Dermis blood vessel endothelial cell (primary cell): ENCODE measurements at regions not wholly inside any gene's neighbourhood (a gene's known extent, or its start where the extent isn't known, plus 50 kb on each side); places are given as distances from the start of the nearest gene placed in this dataset.
"Not testable (repeated sequence)": the region's sequence is repeated elsewhere in the genome, so short reads cannot be mapped to it uniquely, and the experiment has no call there.

Experiments used
- DNase-seq: peaks from one replicate; pipeline ENCODE4 v3.0.0; 2010

- no peak for DNase-seq
Measured at GRCh38 chr9:29285818-29286217, 1712.5 kb upstream of the C9orf72 start.

- no peak for DNase-seq
Measured at GRCh38 chr9:29289365-29289764, 1716.1 kb upstream of the C9orf72 start.

- no peak for DNase-seq
Measured at GRCh38 chr9:29290516-29290915, 1717.2 kb upstream of the C9orf72 start.

- DNase-seq, result no peak
Measured at GRCh38 chr9:29297592-29297991, 1724.3 kb upstream of the C9orf72 start.

- DNase-seq, result no peak
Measured at GRCh38 chr9:29311221-29311620, 1737.9 kb upstream of the C9orf72 start.

- DNase-seq, result no peak
Measured at GRCh38 chr9:29312327-29312726, 1739.0 kb upstream of the C9orf72 start.

GRCh38 chr9:29319736-29320513 is 1746.6 kb upstream of the C9orf72 start:
- no peak for DNase-seq

- no peak for DNase-seq
Measured at GRCh38 chr9:29322240-29322639, 1749.0 kb upstream of the C9orf72 start.

GRCh38 chr9:29325894-29326293 is 1752.6 kb upstream of the C9orf72 start:
- no peak for DNase-seq

- DNase-seq, result no peak
Measured at GRCh38 chr9:29332789-29333188, 1759.5 kb upstream of the C9orf72 start.

GRCh38 chr9:29336281-29336680 is 1763.0 kb upstream of the C9orf72 start:
- no peak for DNase-seq

GRCh38 chr9:29339387-29339786 is 1766.1 kb upstream of the C9orf72 start:
- DNase-seq, result no peak

- DNase-seq, result no peak
Measured at GRCh38 chr9:29348999-29349398, 1775.7 kb upstream of the C9orf72 start.

GRCh38 chr9:29389421-29389820 is 1816.1 kb upstream of the C9orf72 start:
- no peak for DNase-seq

- no peak for DNase-seq
Measured at GRCh38 chr9:29390859-29391258, 1817.6 kb upstream of the C9orf72 start.

GRCh38 chr9:29393064-29393463 is 1819.8 kb upstream of the C9orf72 start:
- no peak for DNase-seq

- no peak for DNase-seq
Measured at GRCh38 chr9:29394855-29395254, 1821.6 kb upstream of the C9orf72 start.

GRCh38 chr9:29397148-29397547 is 1823.9 kb upstream of the C9orf72 start:
- no peak for DNase-seq

GRCh38 chr9:29416204-29416603 is 1842.9 kb upstream of the C9orf72 start:
- no peak for DNase-seq

- DNase-seq, result no peak
Measured at GRCh38 chr9:29422438-29422837, 1849.2 kb upstream of the C9orf72 start.

- no peak for DNase-seq
Measured at GRCh38 chr9:29432191-29432590, 1858.9 kb upstream of the C9orf72 start.

- DNase-seq, result not testable (repeated sequence)
Measured at GRCh38 chr9:29432656-29433055, 1859.4 kb upstream of the C9orf72 start.

GRCh38 chr9:29435368-29435767 is 1862.1 kb upstream of the C9orf72 start:
- DNase-seq, result no peak

- DNase-seq, result no peak
Measured at GRCh38 chr9:29437526-29437925, 1864.2 kb upstream of the C9orf72 start.

- no peak for DNase-seq
Measured at GRCh38 chr9:29439961-29440360, 1866.7 kb upstream of the C9orf72 start.
